Stimulated activated memory B cell treated with anti-CD40 and anti-IgM and Interleukin-4, amounts not matched to agents 10 μg/mL and 1 μg/mL and 100 μg/mL, for 72 hours (primary cell): ENCODE measurements at regions not wholly inside any gene's neighbourhood (a gene's known extent, or its start where the extent isn't known, plus 50 kb on each side); places are given as distances from the start of the nearest gene placed in this dataset.
"Not testable (repeated sequence)": the region's sequence is repeated elsewhere in the genome, so short reads cannot be mapped to it uniquely, and the experiment has no call there.

ENCODE experiments used
- ATAC-seq: fragments of 150-1000 bp; cut with Tn5 transposase; 2 replicates; pipeline ENCODE4 v1.10.0; 2021
- H3K27ac Mint-ChIP-seq: one replicate; pipeline ENCODE4 v1.8.0; 2022; ENCODE audit warnings: mild to moderate bottlenecking, mixed read lengths
- H3K27me3 Mint-ChIP-seq: one replicate; pipeline ENCODE4 v1.8.0; 2022; ENCODE audit warnings: mixed read lengths
- H3K36me3 Mint-ChIP-seq: one replicate; pipeline ENCODE4 v1.8.0; 2022; ENCODE audit warnings: mixed read lengths
- H3K4me1 Mint-ChIP-seq: one replicate; pipeline ENCODE4 v1.8.0; 2022; ENCODE audit warnings: mixed read lengths
- H3K4me3 Mint-ChIP-seq: one replicate; pipeline ENCODE4 v1.8.0; 2022; ENCODE audit warnings: mild to moderate bottlenecking, moderate library complexity, mixed read lengths
- H3K9me3 Mint-ChIP-seq: one replicate; pipeline ENCODE4 v1.8.0; 2022; ENCODE audit warnings: mixed read lengths

DNA sequence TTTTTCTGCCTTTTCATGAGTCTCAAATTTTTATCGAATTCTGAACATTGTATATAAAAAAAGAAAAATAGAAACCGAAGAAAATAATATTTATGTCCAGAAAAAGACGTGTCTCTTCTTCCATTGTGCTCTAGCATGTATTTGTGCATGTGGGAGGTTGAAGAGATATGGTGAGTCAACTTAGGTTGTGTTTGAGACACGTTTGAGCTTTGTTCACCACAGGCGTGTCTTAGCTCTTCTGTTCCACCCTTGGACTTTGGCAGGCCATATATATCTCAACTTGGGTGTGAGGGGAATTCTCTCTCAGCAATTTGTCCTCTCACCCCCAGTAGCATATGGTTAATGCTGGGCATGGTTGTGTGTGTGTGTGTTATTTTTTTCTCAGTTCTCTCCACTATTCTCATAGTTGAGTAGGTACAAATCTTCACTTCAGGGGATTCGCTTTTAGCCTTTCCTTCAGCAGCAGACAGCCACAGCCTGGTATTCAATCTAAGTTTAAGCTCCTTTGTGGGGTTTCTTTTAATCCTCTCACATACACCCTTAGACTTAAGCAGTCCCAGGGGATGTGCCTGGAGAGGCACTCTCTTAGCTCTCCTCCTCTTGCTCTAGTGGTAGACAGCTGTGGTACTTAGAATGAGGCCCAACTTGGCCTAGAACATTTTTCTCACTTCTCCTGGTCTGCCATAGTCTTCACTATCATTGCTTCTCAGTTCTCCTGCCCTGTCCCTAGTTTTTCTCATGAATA is 286.5 kb upstream of the RBMS3 start:
- Mint-ChIP-seq H3K4me1 (peaks cover 5% of the 10 kb centered on the region), H3K27me3 (no peaks in the 10 kb centered on the region), H3K36me3 (no peaks in the 10 kb centered on the region), H3K27ac (no peak overlapping the region), H3K4me3 (no peak overlapping the region), H3K9me3 (peaks cover 6% of the 10 kb centered on the region)
- ATAC-seq, result no peak

DNA sequence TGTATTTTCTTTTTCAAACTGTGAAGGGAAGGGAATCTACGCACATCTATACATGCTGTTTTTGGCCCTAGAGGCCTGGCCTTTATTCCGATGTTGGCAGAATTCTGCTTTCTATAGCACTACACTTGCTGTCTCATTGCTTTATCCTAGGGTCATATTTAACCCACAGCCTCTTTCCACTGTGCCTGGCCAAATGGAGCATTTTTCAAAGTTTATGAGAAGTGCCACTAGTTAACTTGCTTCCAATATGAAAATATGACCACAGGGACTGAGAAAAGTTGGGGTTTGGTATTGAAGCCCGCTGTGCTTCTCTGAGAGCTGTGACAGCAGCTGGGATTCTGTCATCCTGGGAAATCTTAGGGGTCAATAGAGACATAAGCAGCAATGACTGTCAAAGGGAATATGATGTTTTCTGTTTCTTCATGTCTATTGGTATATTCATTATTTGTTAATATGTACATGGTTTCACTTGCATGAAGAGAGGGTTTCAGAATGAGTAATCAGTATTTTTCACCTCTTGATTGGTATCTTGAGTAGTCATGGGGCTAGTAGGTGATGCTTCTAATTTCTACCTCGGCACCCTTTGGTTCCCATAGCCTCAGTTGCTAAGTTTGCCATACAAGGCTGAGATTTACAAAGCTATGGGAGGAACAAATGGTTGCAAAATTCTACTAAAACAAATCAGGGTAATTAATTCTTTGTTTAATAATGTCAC is 275.8 kb upstream of the RBMS3 start:
- Mint-ChIP-seq H3K4me1 (no peaks in the 10 kb centered on the region), H3K36me3 (no peaks in the 10 kb centered on the region), H3K4me3 (no peak overlapping the region), H3K27me3 (no peaks in the 10 kb centered on the region), H3K27ac (no peak overlapping the region), H3K9me3 (no peaks in the 10 kb centered on the region)
- ATAC-seq, result no peak

DNA sequence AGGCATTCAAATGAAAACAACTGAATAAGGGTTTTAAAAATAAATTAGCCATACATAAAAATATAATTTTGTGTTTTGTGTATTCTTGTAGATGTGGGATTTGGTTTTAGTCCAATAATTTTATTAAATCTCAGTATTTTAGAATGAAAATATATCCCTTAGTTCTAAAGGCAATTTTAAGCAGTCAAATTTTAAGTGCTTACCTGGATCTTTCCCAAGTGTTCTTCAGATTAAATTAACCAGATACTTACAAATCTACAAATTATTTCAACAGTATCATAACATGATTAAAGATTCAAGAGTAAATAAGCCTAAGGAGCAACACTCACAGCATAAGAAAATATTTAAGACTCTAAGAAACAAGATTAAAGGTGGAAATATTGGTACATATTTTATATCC is 275.0 kb upstream of the RBMS3 start:
- ATAC-seq, result no peak
- Mint-ChIP-seq H3K27me3 (no peaks in the 10 kb centered on the region), H3K9me3 (no peaks in the 10 kb centered on the region)

DNA sequence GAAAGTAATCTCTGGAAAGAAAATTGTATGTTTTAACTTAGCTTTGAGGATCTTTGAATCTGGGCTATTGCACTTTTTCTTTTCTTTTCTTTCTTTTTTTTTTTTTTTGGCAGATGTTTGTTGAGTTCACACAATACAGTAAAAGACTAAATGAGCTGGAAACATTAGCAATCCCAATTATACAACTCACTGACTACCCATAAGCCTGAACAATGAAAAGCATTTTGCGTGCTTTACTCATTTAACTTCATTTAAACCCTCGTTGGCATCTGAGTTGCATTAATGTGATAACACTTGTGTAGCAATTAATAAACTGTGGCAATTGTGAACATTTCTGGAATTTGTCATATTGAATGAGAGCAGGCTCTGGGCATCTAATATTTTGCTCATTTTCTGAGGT is 269.4 kb upstream of the RBMS3 start:
- H3K9me3 Mint-ChIP-seq, result no peaks in the 10 kb centered on the region
- H3K27ac Mint-ChIP-seq, result no peak overlapping the region
- H3K4me3 Mint-ChIP-seq, result no peak overlapping the region
- H3K4me1 Mint-ChIP-seq, result no peaks in the 10 kb centered on the region
- no peaks in the 10 kb centered on the region for H3K36me3 Mint-ChIP-seq
- no peak for ATAC-seq
- no peaks in the 10 kb centered on the region for H3K27me3 Mint-ChIP-seq

More for the DNA sequence above, 275.0 kb upstream of the RBMS3 start:
- Mint-ChIP-seq H3K27ac (no peak overlapping the region), H3K4me1 (no peaks in the 10 kb centered on the region), H3K36me3 (no peaks in the 10 kb centered on the region), H3K4me3 (no peak overlapping the region)

DNA sequence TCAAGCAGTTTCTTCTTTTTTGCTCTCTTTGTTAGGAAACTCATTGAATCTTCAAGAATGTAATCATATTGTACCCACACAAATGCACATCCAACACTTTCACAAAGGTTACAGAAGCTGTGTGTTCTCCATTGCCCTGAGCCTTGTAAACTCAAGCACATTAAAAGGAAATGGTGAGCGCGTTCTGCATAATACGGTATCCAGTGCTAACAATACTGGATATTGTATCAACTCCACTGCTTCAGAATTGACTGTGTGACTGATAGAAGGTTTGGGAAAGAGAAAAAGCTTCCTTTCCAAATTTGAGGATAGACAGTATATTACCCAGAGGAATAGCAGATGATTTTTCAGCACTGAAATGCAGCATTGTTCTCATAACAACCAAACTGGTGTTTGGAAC is 268.9 kb upstream of the RBMS3 start:
- Mint-ChIP-seq H3K4me3 (no peak overlapping the region), H3K27me3 (no peaks in the 10 kb centered on the region), H3K4me1 (no peaks in the 10 kb centered on the region), H3K36me3 (no peaks in the 10 kb centered on the region), H3K9me3 (no peaks in the 10 kb centered on the region), H3K27ac (no peak overlapping the region)
- no peak for ATAC-seq

DNA sequence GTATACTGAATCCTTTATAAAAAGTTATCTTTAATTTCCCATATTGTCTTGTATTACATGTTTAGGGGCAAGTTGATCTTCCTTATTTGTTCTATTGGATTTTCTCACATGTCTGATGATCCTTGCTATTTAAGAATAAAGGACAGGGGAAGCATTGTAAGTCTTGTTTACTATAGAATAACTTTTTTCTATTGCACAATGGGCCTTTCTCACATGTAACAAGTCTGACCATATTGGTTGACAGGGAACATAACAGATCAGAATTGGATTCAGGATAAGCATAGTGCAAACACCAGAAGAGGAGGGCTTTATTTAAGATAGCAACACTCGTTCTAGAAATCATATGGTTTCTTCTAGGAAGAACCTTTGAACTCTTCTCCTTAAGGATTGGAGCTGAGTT is 257.9 kb upstream of the RBMS3 start:
- no peak for ATAC-seq
- Mint-ChIP-seq H3K27me3 (no peaks in the 10 kb centered on the region), H3K36me3 (no peaks in the 10 kb centered on the region)

DNA sequence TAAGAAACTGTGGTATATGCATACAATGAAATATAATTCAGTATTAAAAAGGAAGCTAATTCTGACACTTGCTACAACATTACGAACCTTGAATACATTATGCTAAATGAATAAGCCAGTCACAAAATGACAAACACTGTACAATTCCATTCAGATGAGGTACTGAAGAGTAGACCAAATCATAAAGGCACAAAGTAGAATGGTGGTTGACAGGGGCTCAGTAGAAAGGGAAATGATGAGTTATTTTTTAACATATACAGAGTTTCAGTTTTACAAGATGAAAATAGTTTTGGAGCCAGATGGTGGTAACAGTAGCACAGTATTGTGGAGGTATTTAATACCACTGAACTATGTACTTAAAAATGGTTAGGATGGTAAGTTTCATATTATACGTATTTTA is 254.6 kb upstream of the RBMS3 start:
- Mint-ChIP-seq H3K4me3 (no peak overlapping the region), H3K9me3 (peaks cover 7% of the 10 kb centered on the region), H3K4me1 (peaks cover 4% of the 10 kb centered on the region), H3K27ac (no peak overlapping the region), H3K36me3 (no peaks in the 10 kb centered on the region), H3K27me3 (no peaks in the 10 kb centered on the region)
- no peak for ATAC-seq

More for the DNA sequence above, 257.9 kb upstream of the RBMS3 start:
- Mint-ChIP-seq H3K4me1 (peaks cover 4% of the 10 kb centered on the region), H3K9me3 (peaks cover 7% of the 10 kb centered on the region), H3K27ac (no peak overlapping the region), H3K4me3 (no peak overlapping the region)

DNA sequence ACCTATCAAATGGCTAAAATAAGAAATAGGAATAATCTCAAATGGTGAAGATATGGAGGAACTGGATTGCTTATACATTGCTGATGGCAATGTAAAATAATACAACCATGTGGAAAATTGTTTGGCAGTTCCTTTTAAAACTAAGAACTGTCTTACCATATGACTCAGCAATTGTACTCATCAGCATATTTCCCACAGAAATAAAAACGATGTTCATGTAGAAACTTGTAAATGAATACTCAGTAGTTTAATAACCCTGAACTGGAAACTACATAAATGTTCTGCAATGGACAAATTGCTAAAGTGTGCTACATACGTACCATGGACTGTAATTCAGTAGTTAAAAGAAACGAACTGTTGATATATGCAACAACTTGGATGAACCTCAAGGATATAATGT is 253.9 kb upstream of the RBMS3 start:
- ATAC-seq, result no peak
- Mint-ChIP-seq H3K27ac (no peak overlapping the region), H3K4me3 (no peak overlapping the region), H3K36me3 (no peaks in the 10 kb centered on the region), H3K9me3 (peaks cover 7% of the 10 kb centered on the region), H3K4me1 (peaks cover 4% of the 10 kb centered on the region), H3K27me3 (no peaks in the 10 kb centered on the region)

DNA sequence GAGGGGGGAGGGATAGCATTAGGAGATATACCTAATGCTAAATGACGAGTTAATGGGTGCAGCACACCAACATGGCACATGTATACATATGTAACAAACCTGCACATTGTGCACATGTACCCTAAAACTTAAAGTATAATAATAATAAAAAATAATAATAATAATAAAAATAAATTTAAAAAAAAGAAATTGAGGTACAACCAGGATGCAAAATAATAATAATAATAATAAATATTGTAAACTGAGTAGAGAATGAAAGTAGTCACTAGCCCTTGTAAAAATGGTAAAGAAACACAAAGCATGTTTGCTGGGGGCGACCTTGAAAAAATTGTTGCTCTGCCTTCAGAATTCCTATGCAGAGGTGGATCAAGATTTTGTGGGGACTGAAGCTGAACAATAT is 249.7 kb upstream of the RBMS3 start:
- not testable (repeated sequence) for H3K9me3 Mint-ChIP-seq, H3K27me3 Mint-ChIP-seq, ATAC-seq, H3K4me3 Mint-ChIP-seq, H3K36me3 Mint-ChIP-seq, H3K4me1 Mint-ChIP-seq, H3K27ac Mint-ChIP-seq

DNA sequence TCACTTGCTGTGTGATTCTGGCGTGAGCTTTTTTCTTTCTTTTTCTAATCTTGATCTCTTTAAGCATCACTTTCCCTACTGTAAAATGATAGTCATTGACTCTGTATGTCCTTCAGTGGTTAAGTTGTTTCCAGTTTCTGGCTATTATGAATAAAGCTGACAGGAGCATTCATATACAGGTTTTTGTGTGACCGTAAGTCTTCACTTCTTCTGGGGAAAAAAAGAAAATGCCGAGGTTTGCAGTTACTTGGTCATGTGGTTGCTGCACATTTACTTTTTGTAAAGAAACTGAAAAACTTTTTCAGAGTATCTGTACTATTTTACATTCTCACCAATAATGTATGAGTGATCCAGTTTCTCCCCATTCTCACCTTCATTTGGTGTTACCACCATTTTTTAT is 247.4 kb upstream of the RBMS3 start:
- ATAC-seq, result no peak
- no peaks in the 10 kb centered on the region for H3K9me3 Mint-ChIP-seq
- H3K36me3 Mint-ChIP-seq, result no peaks in the 10 kb centered on the region
- H3K27ac Mint-ChIP-seq, result no peak overlapping the region
- H3K4me1 Mint-ChIP-seq, result no peaks in the 10 kb centered on the region
- no peaks in the 10 kb centered on the region for H3K27me3 Mint-ChIP-seq
- H3K4me3 Mint-ChIP-seq, result no peak overlapping the region

DNA sequence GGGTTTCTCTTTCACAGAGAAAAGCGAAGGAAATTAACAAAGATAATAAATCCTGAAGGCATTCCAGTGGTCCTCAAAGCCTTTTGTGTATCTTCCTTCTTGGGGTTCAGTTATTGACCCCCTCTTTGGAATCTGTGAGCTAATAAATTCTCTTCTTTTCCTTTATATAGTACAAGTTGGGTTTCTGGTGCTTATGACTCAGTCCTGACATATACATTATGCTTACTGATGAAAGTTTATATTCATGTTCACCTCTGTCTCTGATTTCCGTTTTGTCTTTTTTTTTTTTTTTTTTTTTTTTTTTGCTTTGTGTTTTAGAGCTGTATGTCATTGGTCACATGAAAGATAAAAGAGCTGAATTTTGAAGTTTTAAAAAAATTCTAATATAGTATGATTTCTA is 230.7 kb upstream of the RBMS3 start:
- H3K27me3 Mint-ChIP-seq, result no peaks in the 10 kb centered on the region
- H3K9me3 Mint-ChIP-seq, result peaks cover 11% of the 10 kb centered on the region
- H3K4me1 Mint-ChIP-seq, result no peaks in the 10 kb centered on the region
- H3K36me3 Mint-ChIP-seq, result peaks cover 4% of the 10 kb centered on the region
- no peak overlapping the region for H3K4me3 Mint-ChIP-seq
- no peak overlapping the region for H3K27ac Mint-ChIP-seq
- ATAC-seq, result no peak

DNA sequence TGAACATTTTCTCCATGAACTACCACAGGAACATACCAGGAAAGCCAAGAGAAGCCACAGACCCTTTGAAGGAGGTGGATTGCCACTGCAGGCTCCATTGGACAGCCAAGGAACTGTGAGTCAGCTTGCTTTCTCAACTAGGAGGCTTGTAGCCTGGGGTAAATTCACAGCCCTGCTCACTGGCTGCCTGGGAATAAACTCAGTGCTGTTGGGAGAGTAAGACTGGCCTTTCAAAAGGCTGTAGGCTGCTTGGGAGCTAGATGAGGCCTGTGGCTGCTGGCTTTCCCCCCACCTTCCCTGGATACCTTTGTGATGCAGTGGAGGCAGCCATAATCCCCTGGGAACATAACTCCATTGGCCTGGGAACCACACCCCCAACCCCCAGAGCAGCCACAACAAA is 223.5 kb upstream of the RBMS3 start:
- Mint-ChIP-seq H3K36me3 (peaks cover 4% of the 10 kb centered on the region), H3K27me3 (no peaks in the 10 kb centered on the region), H3K9me3 (peaks cover 10% of the 10 kb centered on the region), H3K4me1 (no peaks in the 10 kb centered on the region), H3K4me3 (no peak overlapping the region), H3K27ac (no peak overlapping the region)
- no peak for ATAC-seq

DNA sequence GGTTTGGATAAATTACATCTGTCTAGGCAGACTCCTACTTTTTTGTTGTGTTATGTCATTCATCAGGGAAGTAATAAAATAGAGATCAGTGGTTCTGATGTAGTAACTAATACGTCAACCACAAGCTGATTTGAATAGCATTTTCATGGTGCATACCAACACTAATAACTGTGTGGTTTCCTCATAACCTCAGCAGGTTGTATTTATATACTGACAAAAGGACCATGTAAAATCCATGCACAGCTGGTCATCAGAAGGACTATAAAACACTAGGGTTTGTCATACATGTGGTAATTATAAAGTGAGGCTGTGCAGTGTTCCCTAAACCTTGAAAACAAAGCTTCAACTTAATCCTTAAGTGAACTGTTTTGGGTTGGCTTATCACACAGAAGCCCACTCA is 216.8 kb upstream of the RBMS3 start:
- peaks cover 12% of the 10 kb centered on the region for H3K9me3 Mint-ChIP-seq
- H3K4me1 Mint-ChIP-seq, result no peaks in the 10 kb centered on the region
- H3K27me3 Mint-ChIP-seq, result no peaks in the 10 kb centered on the region
- H3K4me3 Mint-ChIP-seq, result no peak overlapping the region
- H3K27ac Mint-ChIP-seq, result no peak overlapping the region
- no peak for ATAC-seq
- H3K36me3 Mint-ChIP-seq, result no peaks in the 10 kb centered on the region

DNA sequence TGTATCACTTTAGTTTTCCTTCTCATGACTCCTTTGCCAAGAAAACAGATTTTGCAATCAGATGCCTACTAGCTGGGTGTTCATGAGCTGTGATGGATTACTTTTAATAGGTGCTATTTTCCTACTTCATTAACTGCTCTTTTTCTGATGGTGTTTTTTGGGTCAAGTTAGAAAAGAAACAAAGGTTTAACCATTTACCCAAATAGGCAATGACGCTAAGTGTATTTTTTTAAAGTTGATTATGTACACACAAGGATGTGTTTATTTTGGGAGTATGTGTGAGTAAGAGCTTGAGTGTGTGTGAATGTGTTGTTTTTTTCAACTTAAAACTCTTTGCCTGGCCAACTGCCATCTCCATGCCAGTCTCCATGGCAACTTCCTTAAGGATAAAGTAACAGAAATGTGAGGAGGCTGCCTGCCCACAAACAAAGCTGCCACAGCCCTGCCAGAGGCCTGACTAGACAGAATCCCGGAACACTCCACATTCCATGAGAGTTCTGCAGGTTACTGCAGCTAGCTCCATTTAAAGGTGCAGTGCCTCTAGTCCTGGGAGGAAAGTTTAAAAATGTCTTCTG is 215.6 kb upstream of the RBMS3 start:
- no peaks in the 10 kb centered on the region for H3K27me3 Mint-ChIP-seq
- H3K4me1 Mint-ChIP-seq, result no peaks in the 10 kb centered on the region

DNA sequence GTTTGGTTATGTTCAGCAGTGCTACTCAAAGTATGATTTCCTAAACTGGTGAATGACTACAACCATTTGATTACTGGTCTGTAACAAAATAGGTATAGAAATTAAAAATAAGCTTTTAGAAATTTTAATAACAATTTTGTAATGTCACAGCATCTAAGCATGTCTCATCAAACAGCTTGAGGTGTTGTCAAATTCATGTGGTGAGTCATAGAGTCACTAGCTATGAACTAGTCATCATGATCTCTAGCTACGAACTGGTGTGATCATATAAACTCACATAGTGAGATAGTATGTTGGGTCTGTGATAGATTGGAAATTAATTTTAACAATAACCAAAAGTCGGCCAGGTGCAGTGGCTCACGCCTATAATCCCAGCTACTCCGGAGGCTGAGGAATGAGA is 213.9 kb upstream of the RBMS3 start:
- Mint-ChIP-seq H3K4me1 (no peaks in the 10 kb centered on the region), H3K27ac (no peak overlapping the region), H3K9me3 (peaks cover 9% of the 10 kb centered on the region), H3K4me3 (no peak overlapping the region), H3K27me3 (no peaks in the 10 kb centered on the region), H3K36me3 (no peaks in the 10 kb centered on the region)
- ATAC-seq, result no peak

More for the DNA sequence above, 215.6 kb upstream of the RBMS3 start:
- H3K4me3 Mint-ChIP-seq, result no peak overlapping the region
- no peak for ATAC-seq
- H3K27ac Mint-ChIP-seq, result no peak overlapping the region
- no peaks in the 10 kb centered on the region for H3K36me3 Mint-ChIP-seq
- H3K9me3 Mint-ChIP-seq, result peaks cover 12% of the 10 kb centered on the region
